Endothelial cell of umbilical vein (primary cell): ENCODE measurements at regions not wholly inside any gene's neighbourhood (a gene's known extent, or its start where the extent isn't known, plus 50 kb on each side); places are given as distances from the start of the nearest gene placed in this dataset.

Source experiments
- BruUV-seq: library from RNA; stranded (reverse); fragments of 400-500 nt; replicated peaks from 2 replicates; lab custom pipeline; 2021; lab: Mats Ljungman, UMichigan
- CTCF ChIA-PET: fragments of 300-600, 350-600 bp; sonication (Branson Sonifier 250); formaldehyde crosslinking; loops from one replicate; lab custom pipeline; 2021; ENCODE audit warnings: antibody characterized with exemption, inconsistent platforms; lab: Charles Lee
- POLR2A ChIA-PET: fragments of 300-600, 350-600 bp; sonication (Branson Sonifier 250); formaldehyde crosslinking; loops from one replicate; lab custom pipeline; 2021; ENCODE audit warnings: antibody characterized with exemption, inconsistent platforms; lab: Charles Lee
- DNase-seq: peaks from one replicate; pipeline ENCODE4 v3.0.0-alpha.2; 2011; ENCODE audit warnings: low read depth, low spot score
- FAIRE-seq: peaks from 2 replicates; lab custom pipeline; 2011; peaks lifted over from hg19 to GRCh38; lab: Jason Lieb, UNC
- H2AFZ ChIP-seq: 2 replicates; pipeline ENCODE4 v1.6.0; 2012; ENCODE audit warnings: low read depth, low read length, control low read depth, inconsistent platforms
- H3K27ac ChIP-seq: 2 replicates; pipeline ENCODE4 v1.5.1; 2011; ENCODE audit warnings: low read depth, mild to moderate bottlenecking, control low read depth, low read length, moderate library complexity; ENCODE audit not compliant: insufficient read depth
- H3K27me3 ChIP-seq, 2 experiments: 2 replicates each; pipeline versions ENCODE4 v1.6.0 to v1.6.1; 2011; ENCODE audit warnings: low read length in 2 of 2, mixed read lengths in 1 of 2; ENCODE audit not compliant: control insufficient read depth in 2 of 2, insufficient read depth in 2 of 2
- H3K36me3 ChIP-seq, 2 experiments: 2 replicates in 1 of 2; 3 replicates in 1 of 2; pipeline ENCODE4 v1.5.1; 2011; ENCODE audit warnings: low read length in 2 of 2, mild to moderate bottlenecking in 1 of 2, moderate library complexity in 1 of 2; ENCODE audit not compliant: control insufficient read depth in 2 of 2, insufficient read depth in 2 of 2; ENCODE audit errors: extremely low read depth in 1 of 2
- H3K4me1 ChIP-seq: 3 replicates; pipeline ENCODE4 v1.5.1; 2011; ENCODE audit warnings: mild to moderate bottlenecking, low read length; ENCODE audit not compliant: control insufficient read depth, insufficient read depth; ENCODE audit errors: extremely low read depth
- H3K4me2 ChIP-seq: 2 replicates; pipeline ENCODE4 v1.6.1; 2011; ENCODE audit warnings: low read length, control low read depth, mixed read lengths; ENCODE audit not compliant: insufficient read depth
- H3K4me3 ChIP-seq, 3 experiments: fragments of 200-600 bp in 1 of 3; sonication (generic), shearing (Covaris generic) in 1 of 3; replicated peaks in 1 of 3; 2 replicates each; pipeline ENCODE4 v1.5.1; 2011 to 2016; ENCODE audit warnings: control low read depth in 3 of 3, low read length in 3 of 3, mild to moderate bottlenecking in 2 of 3, inconsistent platforms in 1 of 3, low read depth in 1 of 3, moderate library complexity in 1 of 3; ENCODE audit not compliant: insufficient read depth in 1 of 3
- H3K79me2 ChIP-seq: 2 replicates; pipeline ENCODE4 v1.6.0; 2012; ENCODE audit warnings: low read length, inconsistent platforms; ENCODE audit not compliant: control insufficient read depth, insufficient read depth
- H3K9ac ChIP-seq: replicated peaks from 2 replicates; pipeline ENCODE3; 2011; ENCODE audit warnings: low read length, control low read depth; ENCODE audit not compliant: insufficient read depth; ENCODE audit errors: extremely low read depth
- H3K9me1 ChIP-seq: replicated peaks from 3 replicates; pipeline ENCODE4 v1.6.0; 2011; ENCODE audit warnings: mild to moderate bottlenecking, low read length; ENCODE audit not compliant: control insufficient read depth, insufficient read depth; ENCODE audit errors: extremely low read depth
- H3K9me3 ChIP-seq: replicated peaks from 2 replicates; pipeline ENCODE4 v1.5.1; 2012; ENCODE audit warnings: low read length, inconsistent platforms; ENCODE audit not compliant: control insufficient read depth, insufficient read depth
- H4K20me1 ChIP-seq: replicated peaks from 2 replicates; pipeline ENCODE3; 2011; ENCODE audit warnings: mild to moderate bottlenecking, low read length; ENCODE audit not compliant: control insufficient read depth, insufficient read depth; ENCODE audit errors: extremely low read depth
- CTCF ChIP-seq, 2 donors: IDR thresholded peaks; 1 replicate in 1 of 2; 2 replicates in 1 of 2; pipeline ENCODE4 v1.5.1; 2011; ENCODE audit warnings: low read length in 2 of 2, mild to moderate bottlenecking in 2 of 2, moderate library complexity in 2 of 2, control low read depth in 1 of 2, inconsistent platforms in 1 of 2, low read depth in 1 of 2; ENCODE audit not compliant: insufficient read depth in 1 of 2; ENCODE audit errors: extremely low read depth in 1 of 2
- EZH2 ChIP-seq: IDR thresholded peaks from 2 replicates; pipeline ENCODE4 v1.6.1; 2012; ENCODE audit warnings: borderline replicate concordance, low read depth, mild to moderate bottlenecking, moderate library complexity, low read length, inconsistent platforms; ENCODE audit not compliant: severe bottlenecking
- FOS ChIP-seq: IDR thresholded peaks from 2 replicates; pipeline ENCODE4 v1.6.1; 2011; ENCODE audit warnings: mild to moderate bottlenecking, low read length, moderate library complexity, borderline replicate concordance; ENCODE audit not compliant: insufficient read depth
- GATA2 ChIP-seq: IDR thresholded peaks from 2 replicates; pipeline ENCODE4 v1.7.0; 2011; ENCODE audit warnings: low read depth, mild to moderate bottlenecking, moderate library complexity, mixed read lengths, low read length; ENCODE audit not compliant: insufficient read length, insufficient read depth
- JUN ChIP-seq: IDR thresholded peaks from 2 replicates; pipeline ENCODE4 v1.6.1; 2011; ENCODE audit warnings: borderline replicate concordance, low read depth; ENCODE audit not compliant: insufficient read length, insufficient read depth
- MYC ChIP-seq: IDR thresholded peaks from one replicate; pipeline ENCODE4 v1.6.1; 2011; ENCODE audit warnings: mild to moderate bottlenecking, low read depth, low read length
- POLR2A ChIP-seq: IDR thresholded peaks from 2 replicates; pipeline ENCODE4 v1.6.1; 2012; ENCODE audit warnings: low read depth, mild to moderate bottlenecking, control low read depth, low read length
- POLR2AphosphoS5 ChIP-seq: IDR thresholded peaks from 2 replicates; pipeline ENCODE4 v1.6.1; 2012; ENCODE audit warnings: low read depth, mild to moderate bottlenecking, control low read depth, low read length, moderate library complexity; ENCODE audit not compliant: insufficient read depth
- dilution Hi-C: fragments of 300-500 bp; cut with MboI; formaldehyde crosslinking; loops from one replicate; pipeline ENCODE4 v1.15.0; 2019; ENCODE audit warnings: low sequenced_read_pairs; ENCODE audit not compliant: extremely low pct_ligation_motif_present
- intact Hi-C: fragments of 100-400 bp; cut with micrococcal nuclease; formaldehyde crosslinking; loops from one replicate; pipeline ENCODE4 v1.10.0; 2022

GRCh38 chr16:76766538-76766937 lies 424.5 kb upstream of the MON1B start:
- Histone ChIP-seq H3K27me3 (no peaks in the 10 kb centered on the region), H3K4me1 (no peaks in the 10 kb centered on the region), H3K4me2 (no peak overlapping the region), H3K4me3 (no peak overlapping the region), H3K9ac (no peak overlapping the region), H4K20me1 (no peaks in the 10 kb centered on the region), H3K79me2 (no peaks in the 10 kb centered on the region), H3K27ac (no peak overlapping the region), H3K9me3 (peaks cover 1% of the 10 kb centered on the region), H3K9me1 (no peaks in the 10 kb centered on the region), H2AFZ (no peak overlapping the region), H3K36me3 (no peaks in the 10 kb centered on the region)
- ChIA-PET CTCF (no interaction called here), POLR2A (no interaction called here)
- TF ChIP-seq EZH2 (no peak), JUN (no peak), POLR2A (no peak), POLR2AphosphoS5 (no peak), FOS (no peak), MYC (no peak), GATA2 (no peak), CTCF (IDR thresholded peaks at IDR 0.05; ENCODE audit: extremely low read depth in 1 of 2, insufficient read depth in 1 of 2, low read depth in 1 of 2, low read length in 2 of 2) (no peak)
- intact Hi-C loops (no loop called here), dilution Hi-C loops (no loop called here)
- no TSS peak for BruUV-seq
- FAIRE-seq, result no peak
- no peak for DNase-seq
